ENCODE measurements at regions not wholly inside any gene's neighbourhood (a gene's known extent, or its start where the extent isn't known, plus 50 kb on each side); places are given as distances from the start of the nearest gene placed in this dataset.

DNA sequence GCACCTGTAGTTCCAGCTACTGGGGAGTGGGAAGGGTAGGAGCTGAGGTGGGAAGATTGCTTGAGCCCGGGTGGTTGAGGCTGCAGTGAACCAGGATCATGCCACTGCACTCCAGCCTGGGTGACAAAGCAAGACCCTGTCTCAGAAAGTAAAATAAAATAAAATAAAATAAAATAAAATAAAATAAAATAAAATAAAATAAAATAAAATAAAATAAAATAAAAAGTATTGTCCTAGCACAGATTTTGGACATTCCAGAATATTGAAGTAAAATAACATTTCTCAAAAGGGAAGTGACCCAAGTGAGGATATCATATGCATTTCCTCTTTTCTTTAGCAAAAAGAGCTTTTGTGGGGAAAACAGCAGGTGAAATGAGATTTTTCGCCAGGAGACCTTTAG, 83.5 kb downstream of the TMEM174 start:
- TF ChIP-seq MYC (IDR thresholded peaks at IDR 0.05; ENCODE audit: insufficient read depth, insufficient read length, insufficient replicate concordance, low read length, severe bottlenecking) (no peak), CBX5 (IDR thresholded peaks at IDR 0.05; ENCODE audit: low read depth) (no peak), TCF7 (IDR thresholded peaks at IDR 0.05; ENCODE audit: borderline replicate concordance) (no peak), CBX3 (IDR thresholded peaks at IDR 0.05; ENCODE audit: borderline replicate concordance, low read depth) (no peak)
- TF ChIP-seq, protein P1, sequence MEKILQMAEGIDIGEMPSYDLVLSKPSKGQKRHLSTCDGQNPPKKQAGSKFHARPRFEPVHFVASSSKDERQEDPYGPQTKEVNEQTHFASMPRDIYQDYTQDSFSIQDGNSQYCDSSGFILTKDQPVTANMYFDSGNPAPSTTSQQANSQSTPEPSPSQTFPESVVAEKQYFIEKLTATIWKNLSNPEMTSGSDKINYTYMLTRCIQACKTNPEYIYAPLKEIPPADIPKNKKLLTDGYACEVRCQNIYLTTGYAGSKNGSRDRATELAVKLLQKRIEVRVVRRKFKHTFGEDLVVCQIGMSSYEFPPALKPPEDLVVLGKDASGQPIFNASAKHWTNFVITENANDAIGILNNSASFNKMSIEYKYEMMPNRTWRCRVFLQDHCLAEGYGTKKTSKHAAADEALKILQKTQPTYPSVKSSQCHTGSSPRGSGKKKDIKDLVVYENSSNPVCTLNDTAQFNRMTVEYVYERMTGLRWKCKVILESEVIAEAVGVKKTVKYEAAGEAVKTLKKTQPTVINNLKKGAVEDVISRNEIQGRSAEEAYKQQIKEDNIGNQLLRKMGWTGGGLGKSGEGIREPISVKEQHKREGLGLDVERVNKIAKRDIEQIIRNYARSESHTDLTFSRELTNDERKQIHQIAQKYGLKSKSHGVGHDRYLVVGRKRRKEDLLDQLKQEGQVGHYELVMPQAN (conservative IDR thresholded peaks at IDR 0.05), result no peak
- Histone ChIP-seq H2AFZ (ENCODE audit: control insufficient read depth, low read depth, low read length) (no peak overlapping the region), H3K4me3 (no peak overlapping the region), H3K27ac (ENCODE audit: control insufficient read depth, insufficient read depth) (no peak overlapping the region), H3K4me1 (ENCODE audit: control insufficient read depth, insufficient read depth, low read length) (no peaks in the 10 kb centered on the region), H3K79me2 (ENCODE audit: control insufficient read depth, insufficient read depth, low read length) (no peaks in the 10 kb centered on the region), H3K36me3 (ENCODE audit: control insufficient read depth in 2 of 2, insufficient read depth in 2 of 2, low read length in 1 of 2) (no peaks in the 10 kb centered on the region), H3K9ac (ENCODE audit: control insufficient read depth, insufficient read depth, low read length) (no peak overlapping the region), H3K27me3 (replicated peaks in 1 of 2; ENCODE audit: control insufficient read depth in 2 of 2, insufficient read depth in 2 of 2, low read length in 1 of 2) (no peaks in the 10 kb centered on the region; a peak in 3 of 4 replicates), H3K4me2 (ENCODE audit: control insufficient read depth, insufficient read depth) (no peak overlapping the region), H4K20me1 (ENCODE audit: control insufficient read depth, insufficient read depth) (no peaks in the 10 kb centered on the region; the same call in 1 of the 2 replicates), H3K9me3 (replicated peaks; ENCODE audit: control insufficient read depth, insufficient read depth, low read length) (no peaks in the 10 kb centered on the region)
- BruUV-seq (replicated peaks), result no TSS peak
- POLR2A ChIA-PET, result no interaction called here
- in situ Hi-C loops (cut with MboI) (no loop called here), intact Hi-C loops (cut with micrococcal nuclease; ENCODE audit: unreplicated experiment) (no loop called here)
- FAIRE-seq (no peak), ATAC-seq (no peak), DNase-seq (ENCODE audit: low read depth, low spot score) (no peak)
- CTCF ChIA-PET, result no interaction called here
- SMC1A ChIA-PET (ENCODE audit: uncharacterized antibody, unreplicated experiment), result no interaction called here
- RAD21 ChIA-PET (ENCODE audit: unreplicated experiment), result no interaction called here
- 0% methylated on average over 2 of the region's 2 CpGs for WGBS (ENCODE audit: insufficient coverage, insufficient replicate concordance, low lambda C conversion rate, missing lambda C conversion rate)

DNA sequence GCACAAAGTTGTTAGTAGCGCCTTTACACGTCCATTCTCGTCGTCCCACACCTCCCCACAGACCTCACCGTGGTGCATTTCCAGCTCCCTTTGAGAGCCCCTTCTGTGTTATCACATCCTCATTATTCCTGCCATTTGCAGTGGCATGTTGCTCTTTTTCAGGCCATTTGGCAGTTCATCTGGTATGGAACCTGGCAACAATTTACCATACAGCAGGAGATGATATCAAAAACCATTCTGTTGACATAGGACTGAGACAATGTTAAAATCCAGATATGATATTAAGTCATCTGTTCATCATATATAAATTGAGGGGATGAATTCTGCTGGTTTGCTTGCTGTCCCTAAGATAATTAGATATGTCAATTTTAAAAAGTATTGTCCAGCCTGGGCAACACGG, 83.0 kb downstream of the TMEM174 start:
- H3K36me3 ChIP-seq (ENCODE audit: control insufficient read depth in 2 of 2, insufficient read depth in 2 of 2, low read length in 1 of 2), result no peaks in the 10 kb centered on the region
- FAIRE-seq, result no peak
- H3K9me3 ChIP-seq (replicated peaks; ENCODE audit: control insufficient read depth, insufficient read depth, low read length), result no peaks in the 10 kb centered on the region
- ChIA-PET SMC1A (ENCODE audit: uncharacterized antibody, unreplicated experiment) (no interaction called here), RAD21 (ENCODE audit: unreplicated experiment) (no interaction called here), CTCF (no interaction called here), POLR2A (no interaction called here)
- H3K9ac ChIP-seq (ENCODE audit: control insufficient read depth, insufficient read depth, low read length), result no peak overlapping the region
- H3K4me3 ChIP-seq, result no peak overlapping the region
- H3K4me1 ChIP-seq (ENCODE audit: control insufficient read depth, insufficient read depth, low read length), result no peaks in the 10 kb centered on the region
- in situ Hi-C loops (cut with MboI) (no loop called here), intact Hi-C loops (cut with micrococcal nuclease; ENCODE audit: unreplicated experiment) (no loop called here)
- H4K20me1 ChIP-seq (ENCODE audit: control insufficient read depth, insufficient read depth), result no peaks in the 10 kb centered on the region; the same call in 1 of the 2 replicates
- no peaks in the 10 kb centered on the region for H3K79me2 ChIP-seq (ENCODE audit: control insufficient read depth, insufficient read depth, low read length)
- no TSS peak for BruUV-seq (replicated peaks)
- H3K4me2 ChIP-seq (ENCODE audit: control insufficient read depth, insufficient read depth), result no peak overlapping the region
- no peak for DNase-seq (ENCODE audit: low read depth, low spot score)
- H3K27me3 ChIP-seq (replicated peaks in 1 of 2; ENCODE audit: control insufficient read depth in 2 of 2, insufficient read depth in 2 of 2, low read length in 1 of 2), result no peaks in the 10 kb centered on the region; a peak in 3 of 4 replicates
- TF ChIP-seq IKZF2 (IDR thresholded peaks at IDR 0.05), result no peak
- TF ChIP-seq RFX5 (IDR thresholded peaks at IDR 0.05; ENCODE audit: low read depth, low read length), result no peak
- TF ChIP-seq BACH1 (IDR thresholded peaks at IDR 0.05; ENCODE audit: borderline replicate concordance), result no peak
- TF ChIP-seq ZNF384 (IDR thresholded peaks at IDR 0.05; ENCODE audit: borderline replicate concordance, low read depth, low read length), result no peak
- H2AFZ ChIP-seq (ENCODE audit: control insufficient read depth, low read depth, low read length), result no peak overlapping the region
- no peak overlapping the region for H3K27ac ChIP-seq (ENCODE audit: control insufficient read depth, insufficient read depth)
- ATAC-seq, result no peak
- WGBS (ENCODE audit: insufficient coverage, insufficient replicate concordance, low lambda C conversion rate, missing lambda C conversion rate), result 45% methylated on average over 6 of the region's 6 CpGs
